Hepatocyte (in vitro differentiated cells): ENCODE measurements at regions not wholly inside any gene's neighbourhood (a gene's known extent, or its start where the extent isn't known, plus 50 kb on each side); places are given as distances from the start of the nearest gene placed in this dataset.

Experiments used
- DNase-seq: peaks from one replicate; pipeline ENCODE4 v3.0.0-alpha.2; 2016; ENCODE audit warnings: low spot score
- H2AFZ ChIP-seq: fragments of 200-600 bp; sonication (generic); 2 replicates; pipeline ENCODE4 v1.6.0; 2016; ENCODE audit warnings: antibody characterized with exemption, mild to moderate bottlenecking
- H3K27ac ChIP-seq: fragments of 200-600 bp; sonication (generic); 2 replicates; pipeline ENCODE4 v1.5.1; 2016; ENCODE audit warnings: mild to moderate bottlenecking
- H3K27me3 ChIP-seq: fragments of 200-600 bp; sonication (generic); 2 replicates; pipeline ENCODE4 v1.6.1; 2016
- H3K36me3 ChIP-seq: fragments of 200-600 bp; sonication (generic); replicated peaks from 2 replicates; pipeline ENCODE4 v1.5.1; 2016; ENCODE audit warnings: low read depth; ENCODE audit not compliant: insufficient read depth
- H3K4me1 ChIP-seq: fragments of 200-600 bp; sonication (generic); 2 replicates; pipeline ENCODE4 v1.5.1; 2016; ENCODE audit warnings: mild to moderate bottlenecking, moderate library complexity; ENCODE audit not compliant: insufficient read depth
- H3K4me2 ChIP-seq: fragments of 200-600 bp; sonication (generic); 2 replicates; pipeline ENCODE4 v1.6.0; 2016
- H3K4me3 ChIP-seq: fragments of 200-600 bp; sonication (generic); 2 replicates; pipeline ENCODE4 v1.5.1; 2016; ENCODE audit warnings: mild to moderate bottlenecking
- H3K79me2 ChIP-seq: fragments of 200-600 bp; sonication (generic); 2 replicates; pipeline ENCODE4 v1.6.0; 2017; ENCODE audit warnings: mild to moderate bottlenecking
- H3K9me2 ChIP-seq: fragments of 200-600 bp; sonication (generic); replicated peaks from 2 replicates; pipeline ENCODE4 v1.6.0; 2017; ENCODE audit warnings: mild to moderate bottlenecking; ENCODE audit not compliant: insufficient read depth
- H3K9me3 ChIP-seq: fragments of 200-600 bp; sonication (generic); 2 replicates; pipeline ENCODE4 v1.5.1; 2016; ENCODE audit warnings: low read depth, mild to moderate bottlenecking
- H4K20me1 ChIP-seq: fragments of 200-600 bp; sonication (generic); 2 replicates; pipeline ENCODE4 v1.6.0; 2016; ENCODE audit warnings: mild to moderate bottlenecking; ENCODE audit not compliant: insufficient read depth, poor library complexity, severe bottlenecking
- EZH2 ChIP-seq: fragments of 200-600 bp; sonication (generic); IDR thresholded peaks from 2 replicates; pipeline ENCODE4 v1.6.1; 2016; ENCODE audit warnings: antibody characterized with exemption, mild to moderate bottlenecking, borderline replicate concordance
- EZH2phosphoT487 ChIP-seq: fragments of 200-600 bp; sonication (generic); IDR thresholded peaks from one replicate; pipeline ENCODE4 v1.6.1; 2018; ENCODE audit warnings: antibody characterized with exemption, mild to moderate bottlenecking, low read depth, moderate library complexity; ENCODE audit not compliant: unreplicated experiment, severe bottlenecking
- WGBS: methylation state at CpG from one replicate; pipeline ENCODE4 v1.1.6; 2016; ENCODE audit warnings: low lambda C conversion rate; ENCODE audit errors: missing lambda C conversion rate; 5-methylcytosine and 5-hydroxymethylcytosine counted together
- TF ChIP-seq, protein P1 (sequence below): fragments of 200-600 bp; sonication (generic); IDR thresholded peaks from 2 replicates; pipeline ENCODE4 v1.5.1; 2016; ENCODE audit warnings: antibody characterized with exemption, mild to moderate bottlenecking; ENCODE audit not compliant: poor library complexity

DNA sequence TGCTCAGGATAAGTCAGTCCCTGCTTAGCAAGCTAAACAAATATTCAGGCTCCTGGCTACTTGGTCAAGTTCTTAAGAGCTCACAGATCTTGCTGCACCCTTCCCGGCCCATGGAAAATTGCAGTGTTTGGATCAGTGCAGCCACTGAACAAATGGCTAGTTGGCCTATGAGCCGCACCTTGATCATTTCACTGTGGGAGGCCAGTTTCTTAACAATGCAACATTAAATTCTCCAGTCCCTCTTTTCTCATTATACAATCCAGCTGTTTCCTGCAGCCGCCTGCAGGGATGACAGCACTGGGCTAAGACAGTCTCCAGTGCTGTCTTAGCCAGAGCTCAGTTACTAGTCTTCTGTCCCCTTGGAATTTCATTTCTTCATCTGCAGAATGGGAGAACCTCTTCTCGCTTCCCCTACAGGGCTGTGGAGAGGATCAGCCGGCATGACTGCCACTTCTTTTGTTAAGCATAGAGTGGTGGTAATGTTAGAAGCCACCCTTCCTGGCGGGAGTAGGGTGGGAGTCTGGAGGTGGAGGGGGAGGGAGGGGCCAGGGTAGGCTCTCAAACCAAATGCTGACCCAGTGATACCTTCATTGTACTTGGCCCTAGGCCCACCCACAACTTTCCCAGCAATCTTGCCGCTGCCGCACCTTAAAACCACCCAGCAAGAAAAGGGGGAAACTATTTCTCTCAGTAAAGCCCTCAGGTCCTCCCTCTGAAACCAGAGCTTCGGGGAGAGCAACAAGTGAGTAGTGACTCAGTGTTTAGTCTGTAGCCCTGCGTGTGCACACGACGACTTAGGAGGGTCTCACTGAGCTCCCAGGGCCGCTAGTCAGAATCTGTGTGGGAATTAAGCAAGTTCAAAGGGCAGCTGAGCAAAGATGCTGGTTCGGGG is 145.7 kb downstream of the NUAK1 start:
- Histone ChIP-seq H3K9me2 (no peaks in the 10 kb centered on the region), H3K9me3 (no peaks in the 10 kb centered on the region), H3K79me2 (no peaks in the 10 kb centered on the region), H3K27ac (no peak overlapping the region), H3K4me1 (peaks cover 5% of the 10 kb centered on the region), H4K20me1 (no peaks in the 10 kb centered on the region), H3K4me2 (no peak overlapping the region), H3K4me3 (no peak overlapping the region), H2AFZ (no peak overlapping the region), H3K27me3 (peaks cover 6% of the 10 kb centered on the region), H3K36me3 (no peaks in the 10 kb centered on the region)
- 39% methylated on average over 14 of the region's 14 CpGs for WGBS
- DNase-seq: no peak
- TF ChIP-seq EZH2phosphoT487: no peak
- TF ChIP-seq, protein P1, sequence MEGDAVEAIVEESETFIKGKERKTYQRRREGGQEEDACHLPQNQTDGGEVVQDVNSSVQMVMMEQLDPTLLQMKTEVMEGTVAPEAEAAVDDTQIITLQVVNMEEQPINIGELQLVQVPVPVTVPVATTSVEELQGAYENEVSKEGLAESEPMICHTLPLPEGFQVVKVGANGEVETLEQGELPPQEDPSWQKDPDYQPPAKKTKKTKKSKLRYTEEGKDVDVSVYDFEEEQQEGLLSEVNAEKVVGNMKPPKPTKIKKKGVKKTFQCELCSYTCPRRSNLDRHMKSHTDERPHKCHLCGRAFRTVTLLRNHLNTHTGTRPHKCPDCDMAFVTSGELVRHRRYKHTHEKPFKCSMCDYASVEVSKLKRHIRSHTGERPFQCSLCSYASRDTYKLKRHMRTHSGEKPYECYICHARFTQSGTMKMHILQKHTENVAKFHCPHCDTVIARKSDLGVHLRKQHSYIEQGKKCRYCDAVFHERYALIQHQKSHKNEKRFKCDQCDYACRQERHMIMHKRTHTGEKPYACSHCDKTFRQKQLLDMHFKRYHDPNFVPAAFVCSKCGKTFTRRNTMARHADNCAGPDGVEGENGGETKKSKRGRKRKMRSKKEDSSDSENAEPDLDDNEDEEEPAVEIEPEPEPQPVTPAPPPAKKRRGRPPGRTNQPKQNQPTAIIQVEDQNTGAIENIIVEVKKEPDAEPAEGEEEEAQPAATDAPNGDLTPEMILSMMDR: no peak
- TF ChIP-seq EZH2: no peak

DNA sequence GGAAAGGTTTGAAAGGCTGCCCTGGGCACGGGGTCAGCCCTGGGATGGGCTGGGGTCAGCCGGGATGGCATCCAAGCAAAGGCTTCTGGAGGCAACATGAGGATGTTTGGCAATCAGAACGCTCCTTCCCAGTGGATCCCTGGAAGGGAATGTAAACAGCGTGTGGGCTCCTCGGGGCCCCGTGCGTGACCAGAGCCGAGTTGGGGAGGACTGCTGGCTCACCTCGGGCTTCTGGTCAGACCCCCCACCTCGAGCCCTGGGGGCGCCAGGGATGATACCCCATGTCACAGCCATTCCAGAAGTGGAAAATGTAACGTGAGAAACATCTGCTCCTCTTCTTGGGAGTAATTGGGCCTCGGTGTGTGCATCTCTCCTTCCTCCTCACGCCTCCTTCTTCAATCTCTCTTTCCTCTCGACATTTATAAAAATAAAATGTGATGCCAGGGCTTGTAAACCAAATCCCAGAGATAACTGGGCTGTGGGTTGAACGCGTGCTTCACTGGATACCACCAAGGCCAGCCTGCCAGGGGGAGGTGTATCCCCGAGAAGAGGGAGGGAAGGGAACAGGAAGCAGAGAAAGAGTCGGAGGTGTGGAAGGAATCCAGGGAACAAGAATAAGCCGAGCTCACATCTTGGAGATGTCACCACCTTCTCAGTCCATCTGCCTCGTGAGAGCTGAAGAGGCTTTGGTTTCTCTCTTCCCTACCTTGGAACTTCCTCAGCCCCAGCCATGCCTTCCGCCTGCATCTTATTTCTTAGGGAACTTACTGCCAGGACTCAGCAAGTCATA is 144.8 kb downstream of the NUAK1 start:
- Histone ChIP-seq H4K20me1 (no peaks in the 10 kb centered on the region), H3K36me3 (no peaks in the 10 kb centered on the region), H3K9me2 (no peaks in the 10 kb centered on the region), H3K27me3 (peaks cover 14% of the 10 kb centered on the region), H3K27ac (peak overlapping the region; percentile 34), H3K4me3 (no peak overlapping the region), H3K79me2 (no peaks in the 10 kb centered on the region), H2AFZ (no peak overlapping the region), H3K4me1 (peaks cover 5% of the 10 kb centered on the region), H3K4me2 (no peak overlapping the region), H3K9me3 (no peaks in the 10 kb centered on the region)
- no peak for DNase-seq
- WGBS: 77% methylated on average over 22 of the region's 22 CpGs
- TF ChIP-seq, protein P1: no peak
- no peak for TF ChIP-seq EZH2phosphoT487
- TF ChIP-seq EZH2: no peak

DNA sequence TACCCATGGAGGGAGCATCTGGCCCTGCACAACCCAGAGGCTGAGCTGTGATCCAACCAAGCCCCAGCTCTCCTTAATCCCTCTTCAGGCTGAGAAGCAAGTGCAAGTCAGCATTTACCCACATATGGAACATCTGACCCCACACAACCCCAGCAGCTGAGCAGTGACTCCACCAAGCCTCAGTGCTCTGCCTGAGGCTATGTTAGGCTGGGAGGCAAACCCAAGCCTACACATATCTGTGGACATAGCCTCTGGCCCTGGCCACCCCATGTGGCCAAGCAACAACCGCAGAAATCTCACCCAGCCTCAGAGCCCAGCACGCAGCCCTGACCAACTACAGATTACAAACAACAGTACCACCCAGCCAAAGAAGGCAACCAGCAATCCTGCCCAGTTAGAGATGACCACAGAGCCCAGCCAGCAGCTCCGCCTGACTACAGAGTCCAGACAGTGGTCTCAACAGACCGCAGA is 142.8 kb downstream of the NUAK1 start:
- TF ChIP-seq, protein P1: no peak
- TF ChIP-seq EZH2: no peak
- no peak for TF ChIP-seq EZH2phosphoT487
- peaks cover 5% of the 10 kb centered on the region for H3K4me1 ChIP-seq
- no peak for DNase-seq
- no peaks in the 10 kb centered on the region for H3K79me2 ChIP-seq
- H4K20me1 ChIP-seq: no peaks in the 10 kb centered on the region
- WGBS: 100% methylated on average over 4 of the region's 4 CpGs
- H3K4me3 ChIP-seq: no peak overlapping the region
- H3K27ac ChIP-seq: no peak overlapping the region
- H3K9me3 ChIP-seq: no peaks in the 10 kb centered on the region
- H3K36me3 ChIP-seq: no peaks in the 10 kb centered on the region
- peaks cover 14% of the 10 kb centered on the region for H3K27me3 ChIP-seq
- no peak overlapping the region for H2AFZ ChIP-seq
- H3K4me2 ChIP-seq: no peak overlapping the region
- no peaks in the 10 kb centered on the region for H3K9me2 ChIP-seq
